A673 (cell line): ENCODE measurements at regions not wholly inside any gene's neighbourhood (a gene's known extent, or its start where the extent isn't known, plus 50 kb on each side); places are given as distances from the start of the nearest gene placed in this dataset.

Experiments
- BruUV-seq: library from RNA; stranded (reverse); fragments of 400-500 nt; replicated peaks from 2 replicates; lab custom pipeline; 2021; lab: Mats Ljungman, UMichigan
- CTCF ChIA-PET: fragments of 300-600 bp; sonication (Branson Sonifier 250); formaldehyde crosslinking; loops from one replicate; lab custom pipeline; 2022; ENCODE audit warnings: antibody characterized with exemption; lab: Charles Lee
- POLR2A ChIA-PET: fragments of 300-600 bp; sonication (Branson Sonifier 250); formaldehyde crosslinking; loops from one replicate; lab custom pipeline; 2022; ENCODE audit warnings: antibody characterized with exemption; ENCODE audit not compliant: low non-redundant PET; lab: Charles Lee
- DNase-seq: peaks from one replicate; pipeline ENCODE4 v3.0.0-alpha.2; 2015; ENCODE audit warnings: low spot score
- H3K27ac ChIP-seq: fragments of 200-600 bp; sonication (generic); 2 replicates; pipeline ENCODE4 v1.5.1; 2016; ENCODE audit warnings: mixed run types, low read depth, mild to moderate bottlenecking, mixed read lengths, antibody characterized with exemption, low read length; ENCODE audit not compliant: poor library complexity, severe bottlenecking
- H3K27me3 ChIP-seq: fragments of 200-600 bp; sonication (generic); replicated peaks from 2 replicates; pipeline ENCODE4 v1.6.1; 2017; ENCODE audit warnings: mixed run types, low read depth, mild to moderate bottlenecking, mixed read lengths, antibody characterized with exemption, low read length; ENCODE audit not compliant: insufficient read depth, poor library complexity
- H3K36me3 ChIP-seq: fragments of 200-600 bp; sonication (generic); 2 replicates; pipeline ENCODE4 v1.6.1; 2016; ENCODE audit warnings: mixed run types, mild to moderate bottlenecking, mixed read lengths, antibody characterized with exemption, low read length; ENCODE audit not compliant: insufficient read depth, poor library complexity, severe bottlenecking
- H3K4me1 ChIP-seq: fragments of 200-600 bp; sonication (generic); 2 replicates; pipeline ENCODE4 v1.6.1; 2017; ENCODE audit warnings: mixed run types, mild to moderate bottlenecking, mixed read lengths, antibody characterized with exemption, low read length; ENCODE audit not compliant: insufficient read depth, poor library complexity, severe bottlenecking
- H3K4me3 ChIP-seq: fragments of 200-600 bp; sonication (generic); 2 replicates; pipeline ENCODE4 v1.5.1; 2016; ENCODE audit warnings: low read depth, mixed run types, mild to moderate bottlenecking, mixed read lengths, low read length; ENCODE audit not compliant: poor library complexity, severe bottlenecking
- H3K9me3 ChIP-seq: fragments of 200-600 bp; sonication (generic); 2 replicates; pipeline ENCODE4 v1.6.1; 2016; ENCODE audit warnings: mixed run types, low read depth, mild to moderate bottlenecking, mixed read lengths, antibody characterized with exemption, low read length; ENCODE audit not compliant: poor library complexity, severe bottlenecking
- CTCF ChIP-seq: fragments of 300-800, 200-600 bp; sonication (generic); conservative IDR thresholded peaks from 2 replicates; pipeline ENCODE4 v1.5.1; 2017; ENCODE audit warnings: low read depth, mild to moderate bottlenecking, antibody characterized with exemption, low read length, moderate library complexity, mixed read lengths
- EZH2 ChIP-seq: fragments of 200-600 bp; sonication (generic); IDR thresholded peaks from 2 replicates; pipeline ENCODE4 v1.6.1; 2017; ENCODE audit warnings: borderline replicate concordance, low read depth, mild to moderate bottlenecking, mixed read lengths, antibody characterized with exemption, low read length; ENCODE audit not compliant: poor library complexity, severe bottlenecking
- intact Hi-C: fragments of 100-400 bp; cut with micrococcal nuclease; formaldehyde crosslinking; loops from one replicate; pipeline ENCODE4 v1.10.0; 2022; ENCODE audit not compliant: unreplicated experiment

GRCh38 chr1:194292966-194293365, 1106.6 kb upstream of the B3GALT2 start:
- H3K36me3 ChIP-seq: no peaks in the 10 kb centered on the region
- ChIA-PET POLR2A (no interaction called here), CTCF (no interaction called here)
- no peaks in the 10 kb centered on the region for H3K4me1 ChIP-seq
- no peaks in the 10 kb centered on the region for H3K27me3 ChIP-seq
- no peak for DNase-seq
- H3K27ac ChIP-seq: no peak overlapping the region
- no peak for TF ChIP-seq EZH2
- intact Hi-C loops: loop anchor here (10.0 kb wide), 2 partner anchors 1108 to 1818 kb away; partner anchors contain the start of gene B3GALT2
- no peak overlapping the region for H3K4me3 ChIP-seq
- no peaks in the 10 kb centered on the region for H3K9me3 ChIP-seq
- no TSS peak for BruUV-seq

GRCh38 chr1:194289569-194290266, 1103.3 kb upstream of the B3GALT2 start:
- ChIA-PET POLR2A (no interaction called here), CTCF (no interaction called here)
- Histone ChIP-seq H3K36me3 (no peaks in the 10 kb centered on the region), H3K4me1 (no peaks in the 10 kb centered on the region), H3K4me3 (no peak overlapping the region), H3K9me3 (no peaks in the 10 kb centered on the region), H3K27me3 (no peaks in the 10 kb centered on the region), H3K27ac (no peak overlapping the region)
- TF ChIP-seq EZH2: no peak
- no peak for TF ChIP-seq CTCF
- intact Hi-C loops: loop anchor here (10.0 kb wide), 2 partner anchors 1105 to 1815 kb away; partner anchors contain the start of gene B3GALT2
- DNase-seq: no peak
- no TSS peak for BruUV-seq

- BruUV-seq: no TSS peak
- no peaks in the 10 kb centered on the region for H3K4me1 ChIP-seq
- no peak for DNase-seq
- CTCF ChIA-PET: no interaction called here
- no peak overlapping the region for H3K4me3 ChIP-seq
- POLR2A ChIA-PET: no interaction called here
- no peaks in the 10 kb centered on the region for H3K36me3 ChIP-seq
- intact Hi-C loops: no loop called here
- no peaks in the 10 kb centered on the region for H3K9me3 ChIP-seq
- TF ChIP-seq EZH2 (no peak), CTCF (no peak)
- no peak overlapping the region for H3K27ac ChIP-seq
- H3K27me3 ChIP-seq: no peaks in the 10 kb centered on the region
These were observed 1101.8 kb upstream of the B3GALT2 start for GRCh38 chr1:194288238-194288637.
